Nephron (organoid): ENCODE measurements at regions not wholly inside any gene's neighbourhood (a gene's known extent, or its start where the extent isn't known, plus 50 kb on each side); places are given as distances from the start of the nearest gene placed in this dataset.
"Not testable (repeated sequence)": the region's sequence is repeated elsewhere in the genome, so short reads cannot be mapped to it uniquely, and the experiment has no call there.

Experiments
- H3K27ac Mint-ChIP-seq, 3 experiments: 2 replicates each; pipeline ENCODE4 v1.8.0; 2020; ENCODE audit warnings: mixed read lengths in 3 of 3, mild to moderate bottlenecking in 2 of 3, moderate library complexity in 1 of 3
- H3K27me3 Mint-ChIP-seq: 2 replicates; pipeline ENCODE4 v1.8.0; 2021; ENCODE audit warnings: low read depth, mild to moderate bottlenecking, moderate library complexity, mixed read lengths
- H3K36me3 Mint-ChIP-seq: 2 replicates; pipeline ENCODE4 v1.8.0; 2020; ENCODE audit warnings: low read depth, mixed read lengths
- H3K4me1 Mint-ChIP-seq: 2 replicates; pipeline ENCODE4 v1.8.0; 2020; ENCODE audit warnings: mixed read lengths
- H3K4me3 Mint-ChIP-seq, 3 experiments: 2 replicates each; pipeline ENCODE4 v1.8.0; 2020; ENCODE audit warnings: mild to moderate bottlenecking in 3 of 3, mixed read lengths in 3 of 3, moderate library complexity in 2 of 3
- H3K9me3 Mint-ChIP-seq: 2 replicates; pipeline ENCODE4 v1.8.0; 2020; ENCODE audit warnings: mixed read lengths
- CTCF ChIP-seq, 3 experiments: fragments of 200-600 bp; sonication (generic); IDR thresholded peaks; one replicate each; pipeline ENCODE4 v1.5.0; 2021; ENCODE audit warnings: antibody characterized with exemption in 3 of 3; ENCODE audit not compliant: unreplicated experiment in 3 of 3

DNA sequence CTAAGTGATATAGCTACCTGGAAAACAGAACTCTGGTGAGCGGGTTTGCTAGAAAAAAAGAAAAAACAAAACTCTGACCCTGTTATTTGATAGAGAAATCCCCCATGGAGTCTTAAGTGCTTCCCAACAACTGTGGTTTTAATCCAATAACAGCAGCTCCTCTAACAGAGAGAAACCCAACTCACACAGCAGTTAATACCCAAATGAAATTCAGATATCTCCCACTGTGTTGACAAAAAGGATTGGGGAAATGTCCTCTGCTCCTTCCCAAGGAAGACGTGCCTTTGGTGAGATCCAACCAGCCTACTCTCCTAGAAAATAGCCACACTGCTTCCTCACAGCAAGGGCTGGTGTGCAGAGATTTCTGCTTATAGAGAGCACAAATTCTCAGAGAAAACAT lies 200.4 kb upstream of the FBXL4 start:
- H3K36me3 Mint-ChIP-seq, result no peaks in the 10 kb centered on the region
- peaks cover 15% of the 10 kb centered on the region for H3K4me1 Mint-ChIP-seq
- H3K27ac Mint-ChIP-seq, result peak overlapping the region in 1 of 3 experiments; percentile 21
- TF ChIP-seq CTCF (IDR thresholded peaks at IDR 0.05; ENCODE audit: unreplicated experiment in 3 of 3), result no peak
- H3K9me3 Mint-ChIP-seq, result no peaks in the 10 kb centered on the region
- no peak overlapping the region for H3K4me3 Mint-ChIP-seq
- no peaks in the 10 kb centered on the region for H3K27me3 Mint-ChIP-seq

DNA sequence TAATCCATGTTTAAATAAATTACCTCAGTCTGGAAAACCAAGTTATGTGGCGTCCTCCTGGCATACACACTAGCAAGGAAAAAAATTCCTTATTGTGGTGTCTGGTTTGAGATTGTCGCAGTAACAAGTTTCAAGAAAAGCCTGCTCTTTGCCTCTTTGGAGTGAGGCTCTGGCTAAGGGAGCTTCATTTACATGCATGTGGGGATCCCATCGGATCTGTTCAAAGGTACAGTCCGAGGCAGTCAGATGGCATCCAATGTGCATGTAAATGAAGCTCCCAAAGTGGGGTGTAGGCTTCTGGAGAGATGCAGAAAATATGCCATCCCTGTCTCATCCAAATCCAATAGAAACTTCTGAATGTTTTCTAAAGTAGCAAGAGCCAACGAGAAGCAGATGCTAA lies 199.5 kb upstream of the FBXL4 start:
- H3K9me3 Mint-ChIP-seq, result no peaks in the 10 kb centered on the region
- no peaks in the 10 kb centered on the region for H3K36me3 Mint-ChIP-seq
- H3K27ac Mint-ChIP-seq, result no peak overlapping the region
- peaks cover 12% of the 10 kb centered on the region for H3K4me1 Mint-ChIP-seq
- no peak overlapping the region for H3K4me3 Mint-ChIP-seq
- no peak for TF ChIP-seq CTCF (IDR thresholded peaks at IDR 0.05; ENCODE audit: unreplicated experiment in 3 of 3)
- no peaks in the 10 kb centered on the region for H3K27me3 Mint-ChIP-seq

- H3K36me3 Mint-ChIP-seq, result no peaks in the 10 kb centered on the region
- TF ChIP-seq CTCF (IDR thresholded peaks at IDR 0.05; ENCODE audit: unreplicated experiment in 3 of 3), result no peak
- peaks cover 9% of the 10 kb centered on the region for H3K4me1 Mint-ChIP-seq
- no peaks in the 10 kb centered on the region for H3K9me3 Mint-ChIP-seq
- no peaks in the 10 kb centered on the region for H3K27me3 Mint-ChIP-seq
- H3K4me3 Mint-ChIP-seq, result no peak overlapping the region
- H3K27ac Mint-ChIP-seq, result no peak overlapping the region
These were observed 199.0 kb upstream of the FBXL4 start for GRCh38 chr6:99146711-99147110.

GRCh38 chr6:99145738-99146137 lies 198.0 kb upstream of the FBXL4 start:
- TF ChIP-seq CTCF (IDR thresholded peaks at IDR 0.05; ENCODE audit: unreplicated experiment in 3 of 3), result no peak
- Mint-ChIP-seq H3K36me3 (no peaks in the 10 kb centered on the region), H3K9me3 (no peaks in the 10 kb centered on the region)

DNA sequence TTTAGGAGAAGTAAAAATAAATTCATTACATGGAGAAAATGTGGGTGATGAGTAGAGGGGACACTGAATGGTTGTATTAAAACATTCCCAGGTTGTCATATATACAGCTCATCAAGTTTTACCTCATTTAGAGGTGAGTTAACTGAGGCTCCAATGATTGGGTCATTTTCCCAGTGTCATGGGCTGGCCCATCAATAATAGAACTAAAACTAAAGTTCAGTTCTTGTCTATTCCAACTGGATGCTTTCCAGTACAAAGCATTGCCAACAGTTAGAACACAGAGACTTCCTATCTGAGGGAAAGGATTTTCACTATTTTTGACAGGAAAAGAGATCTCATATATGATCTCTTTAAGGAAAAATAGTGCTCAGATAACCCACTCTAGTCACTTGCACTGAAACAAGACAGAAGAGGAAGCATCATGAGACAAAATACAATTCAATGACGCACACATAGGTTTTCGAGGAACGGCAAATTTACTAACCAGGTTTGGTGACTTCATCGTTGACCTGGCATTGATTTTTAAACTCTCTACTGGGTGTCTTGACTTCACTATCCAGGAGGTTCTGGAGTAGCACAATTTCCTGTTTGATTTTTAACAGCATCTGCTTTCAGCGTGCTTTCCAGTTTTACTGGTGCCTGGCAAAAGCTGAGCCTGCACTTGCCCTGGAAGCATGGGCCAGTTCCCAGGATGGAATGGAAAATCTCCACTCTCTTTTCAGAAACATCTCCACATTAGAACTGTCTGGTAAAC lies 195.5 kb upstream of the FBXL4 start:
- no peak for TF ChIP-seq CTCF (IDR thresholded peaks at IDR 0.05; ENCODE audit: unreplicated experiment in 3 of 3)
- Mint-ChIP-seq H3K4me1 (peaks cover 9% of the 10 kb centered on the region), H3K27ac (no peak overlapping the region), H3K9me3 (no peaks in the 10 kb centered on the region), H3K4me3 (no peak overlapping the region), H3K36me3 (no peaks in the 10 kb centered on the region), H3K27me3 (no peaks in the 10 kb centered on the region)

More at GRCh38 chr6:99145738-99146137, 198.0 kb upstream of the FBXL4 start:
- Mint-ChIP-seq H3K27ac (no peak overlapping the region), H3K27me3 (no peaks in the 10 kb centered on the region), H3K4me1 (peaks cover 9% of the 10 kb centered on the region), H3K4me3 (no peak overlapping the region)

DNA sequence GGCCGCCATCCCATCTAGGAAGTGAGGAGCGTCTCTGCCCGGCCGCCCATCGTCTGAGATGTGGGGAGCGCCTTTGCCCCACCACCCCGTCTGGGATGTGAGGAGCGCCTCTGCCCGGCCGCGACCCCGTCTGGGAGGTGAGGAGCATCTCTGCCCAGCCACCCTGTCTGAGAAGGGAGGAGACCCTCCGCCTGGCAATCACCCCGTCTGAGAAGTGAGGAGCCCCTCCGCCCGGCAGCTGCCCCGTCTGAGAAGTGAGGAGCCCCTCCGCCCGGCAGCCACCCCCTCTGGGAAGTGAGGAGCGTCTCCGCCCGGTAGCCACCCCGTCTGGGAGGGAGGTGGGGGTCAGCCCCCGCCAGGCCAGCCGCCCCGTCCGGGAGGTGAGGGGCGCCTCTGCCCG lies 194.2 kb upstream of the FBXL4 start:
- not testable (repeated sequence) for H3K36me3 Mint-ChIP-seq, H3K4me3 Mint-ChIP-seq

More for the DNA sequence above, 194.2 kb upstream of the FBXL4 start:
- H3K9me3 Mint-ChIP-seq, H3K27me3 Mint-ChIP-seq, H3K4me1 Mint-ChIP-seq, H3K27ac Mint-ChIP-seq: not testable (repeated sequence)
